Fibroblast of lung (primary cell): ENCODE measurements at regions not wholly inside any gene's neighbourhood (a gene's known extent, or its start where the extent isn't known, plus 50 kb on each side); places are given as distances from the start of the nearest gene placed in this dataset.

Experiments
- DNase-seq, 2 donors: peaks; one replicate each; pipeline versions ENCODE4 v3.0.0 to v3.0.0-alpha.2; 2010; ENCODE audit warnings: low read depth in 2 of 2
- H2AFZ ChIP-seq: 2 replicates; pipeline ENCODE4 v1.5.1; 2012; ENCODE audit warnings: low read length, control low read depth, inconsistent platforms
- H3K27ac ChIP-seq: 2 replicates; pipeline ENCODE4 v1.5.1; 2011; ENCODE audit warnings: low read length, control low read depth; ENCODE audit not compliant: insufficient read depth
- H3K27me3 ChIP-seq: 2 replicates; pipeline ENCODE4 v1.5.1; 2011; ENCODE audit warnings: mild to moderate bottlenecking, low read length; ENCODE audit not compliant: control insufficient read depth, insufficient read depth
- H3K36me3 ChIP-seq: 2 replicates; pipeline ENCODE4 v1.5.1; 2011; ENCODE audit warnings: low read length; ENCODE audit not compliant: control insufficient read depth, insufficient read depth
- H3K4me1 ChIP-seq: 2 replicates; pipeline ENCODE4 v1.5.1; 2011; ENCODE audit warnings: low read length; ENCODE audit not compliant: control insufficient read depth, insufficient read depth; ENCODE audit errors: extremely low read depth
- H3K4me2 ChIP-seq: 2 replicates; pipeline ENCODE4 v1.5.1; 2011; ENCODE audit warnings: low read length, control low read depth; ENCODE audit not compliant: insufficient read depth; ENCODE audit errors: extremely low read depth
- H3K4me3 ChIP-seq, 4 experiments: fragments of 200-600 bp in 1 of 4; sonication (generic) in 1 of 4; replicated peaks in 1 of 4; 2 replicates each; pipeline ENCODE4 v1.5.1; 2011 to 2016; ENCODE audit warnings: low read length in 4 of 4, low read depth in 3 of 4, mild to moderate bottlenecking in 3 of 4, control low read depth in 2 of 4, inconsistent platforms in 1 of 4, mixed read lengths in 1 of 4; ENCODE audit not compliant: insufficient read depth in 1 of 4; ENCODE audit errors: control extremely low read depth in 1 of 4
- H3K79me2 ChIP-seq: 2 replicates; pipeline ENCODE4 v1.5.1; 2012; ENCODE audit warnings: mild to moderate bottlenecking, low read length, inconsistent platforms; ENCODE audit not compliant: control insufficient read depth, insufficient read depth
- H3K9ac ChIP-seq: 2 replicates; pipeline ENCODE4 v1.5.1; 2011; ENCODE audit warnings: mild to moderate bottlenecking, low read length, control low read depth; ENCODE audit not compliant: insufficient read depth
- H3K9me3 ChIP-seq: 2 replicates; pipeline ENCODE4 v1.5.1; 2012; ENCODE audit warnings: low read depth, low read length; ENCODE audit not compliant: control insufficient read depth, insufficient read depth
- H4K20me1 ChIP-seq: 2 replicates; pipeline ENCODE4 v1.5.1; 2011; ENCODE audit warnings: low read length; ENCODE audit not compliant: control insufficient read depth, insufficient read depth; ENCODE audit errors: extremely low read depth
- CTCF ChIP-seq, 2 donors: IDR thresholded peaks in 1 of 2; conservative IDR thresholded peaks in 1 of 2; 1 replicate in 1 of 2; 2 replicates in 1 of 2; pipeline ENCODE4 v1.5.1; 2011 to 2012; ENCODE audit warnings: low read length in 2 of 2, control low read depth in 1 of 2, inconsistent platforms in 1 of 2, low read depth in 1 of 2, mild to moderate bottlenecking in 1 of 2
- EZH2 ChIP-seq: IDR thresholded peaks from 2 replicates; pipeline ENCODE4 v1.5.1; 2012; ENCODE audit warnings: low read length, control low read depth, mild to moderate bottlenecking; ENCODE audit errors: missing control alignments

- TF ChIP-seq CTCF (conservative IDR thresholded peaks at IDR 0.05 in 1 of 2, IDR thresholded peaks at IDR 0.05 in 1 of 2; ENCODE audit: low read depth in 1 of 2, low read length in 2 of 2), result no peak
- TF ChIP-seq EZH2, result no peak
- H3K79me2 ChIP-seq, result no peaks in the 10 kb centered on the region
- H3K9me3 ChIP-seq, result no peaks in the 10 kb centered on the region
- no peaks in the 10 kb centered on the region for H4K20me1 ChIP-seq
- no peak for DNase-seq
- no peak overlapping the region for H2AFZ ChIP-seq
- no peak overlapping the region for H3K4me3 ChIP-seq
- H3K27ac ChIP-seq, result no peak overlapping the region
- H3K27me3 ChIP-seq, result no peaks in the 10 kb centered on the region
- H3K9ac ChIP-seq, result no peak overlapping the region
- no peak overlapping the region for H3K4me2 ChIP-seq
- no peaks in the 10 kb centered on the region for H3K4me1 ChIP-seq
- H3K36me3 ChIP-seq, result no peaks in the 10 kb centered on the region
These were observed 117.1 kb upstream of the TSC22D1 start for GRCh38 chr13:44693156-44693764.

DNA sequence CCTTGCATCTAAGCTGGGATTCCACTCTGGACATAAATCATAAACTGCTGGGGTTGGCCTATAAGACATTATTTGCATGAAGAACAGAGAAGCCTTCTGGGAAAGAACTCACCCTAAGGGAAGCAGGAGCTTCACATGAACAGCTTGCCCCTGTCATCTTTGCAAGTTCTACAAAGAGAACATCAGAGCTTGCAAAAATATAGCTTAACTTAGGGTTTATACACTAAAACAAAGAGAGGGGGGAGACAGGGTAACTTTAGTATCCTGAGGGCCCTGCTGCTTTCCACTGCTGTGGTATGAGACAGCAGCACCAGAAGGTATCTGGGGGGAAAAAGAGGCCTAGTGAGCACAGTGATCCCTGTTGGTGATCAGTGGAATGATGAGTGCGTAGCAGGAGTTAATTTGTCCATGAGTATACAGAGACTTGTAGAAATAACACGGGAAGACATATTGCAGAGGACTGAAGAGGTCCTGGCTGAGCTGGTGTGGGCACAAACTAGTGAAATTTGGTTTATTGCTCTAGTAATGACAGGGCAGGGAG is 116.1 kb upstream of the TSC22D1 start:
- H3K27ac ChIP-seq, result no peak overlapping the region
- no peaks in the 10 kb centered on the region for H3K36me3 ChIP-seq
- H4K20me1 ChIP-seq, result no peaks in the 10 kb centered on the region
- peak; percentile 15 to 35 for DNase-seq
- TF ChIP-seq CTCF (conservative IDR thresholded peaks at IDR 0.05 in 1 of 2, IDR thresholded peaks at IDR 0.05 in 1 of 2; ENCODE audit: low read depth in 1 of 2, low read length in 2 of 2) (no peak), EZH2 (no peak)
- no peak overlapping the region for H3K9ac ChIP-seq
- no peaks in the 10 kb centered on the region for H3K27me3 ChIP-seq
- H2AFZ ChIP-seq, result no peak overlapping the region
- no peaks in the 10 kb centered on the region for H3K4me1 ChIP-seq
- H3K79me2 ChIP-seq, result no peaks in the 10 kb centered on the region
- no peaks in the 10 kb centered on the region for H3K9me3 ChIP-seq
- no peak overlapping the region for H3K4me2 ChIP-seq
- no peak overlapping the region for H3K4me3 ChIP-seq

DNA sequence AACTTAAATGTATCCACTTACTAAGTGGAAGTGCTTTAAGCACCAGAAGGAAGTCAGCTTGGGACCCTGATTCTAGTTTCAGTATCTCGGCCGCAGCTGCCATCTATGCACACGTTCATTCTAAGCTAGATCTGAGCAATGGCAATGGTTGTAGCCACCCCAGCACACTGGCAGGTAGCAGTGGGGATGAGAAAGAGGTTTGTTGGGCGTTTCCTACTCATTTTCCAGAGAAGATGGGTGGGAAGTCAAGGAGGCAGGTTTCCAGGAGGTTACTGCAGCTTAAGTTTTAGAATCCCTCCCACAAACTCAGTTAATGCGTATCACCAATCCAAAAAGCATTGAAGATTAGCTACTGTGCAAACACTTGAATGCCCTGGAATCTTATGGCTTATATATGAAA is 114.2 kb upstream of the TSC22D1 start:
- H3K27me3 ChIP-seq, result no peaks in the 10 kb centered on the region
- H3K79me2 ChIP-seq, result no peaks in the 10 kb centered on the region
- no peaks in the 10 kb centered on the region for H3K4me1 ChIP-seq
- H4K20me1 ChIP-seq, result no peaks in the 10 kb centered on the region
- no peak for DNase-seq
- no peak overlapping the region for H2AFZ ChIP-seq
- H3K9me3 ChIP-seq, result no peaks in the 10 kb centered on the region
- H3K36me3 ChIP-seq, result no peaks in the 10 kb centered on the region
- H3K9ac ChIP-seq, result no peak overlapping the region
- no peak overlapping the region for H3K27ac ChIP-seq
- TF ChIP-seq CTCF (conservative IDR thresholded peaks at IDR 0.05 in 1 of 2, IDR thresholded peaks at IDR 0.05 in 1 of 2; ENCODE audit: low read depth in 1 of 2, low read length in 2 of 2), result no peak
- no peak for TF ChIP-seq EZH2
- no peak overlapping the region for H3K4me3 ChIP-seq
- no peak overlapping the region for H3K4me2 ChIP-seq
